ENCODE measurements at regions not wholly inside any gene's neighbourhood (a gene's known extent, or its start where the extent isn't known, plus 50 kb on each side); places are given as distances from the start of the nearest gene placed in this dataset.

- Histone ChIP-seq H3K36me3 (ENCODE audit: control insufficient read depth, insufficient read depth, low read length) (no peaks in the 10 kb centered on the region), H3K4me1 (no peaks in the 10 kb centered on the region), H3K27me3 (replicated peaks; ENCODE audit: control insufficient read depth, insufficient read depth, low read length) (no peaks in the 10 kb centered on the region), H3K9me3 (no peaks in the 10 kb centered on the region), H3K4me3 (ENCODE audit: low read depth, low read length) (no peak overlapping the region)
- intact Hi-C loops (cut with micrococcal nuclease; ENCODE audit: unreplicated experiment) = no loop called here
- BruUV-seq (replicated peaks) = no TSS peak
- DNase-seq = no peak
- H3K4me3 Mint-ChIP-seq (ENCODE audit: unreplicated experiment) = no peak overlapping the region
- peaks cover under 1% of the 10 kb centered on the region for H3K4me1 Mint-ChIP-seq (ENCODE audit: low read depth, unreplicated experiment)
- no peaks in the 10 kb centered on the region for H3K36me3 Mint-ChIP-seq (ENCODE audit: insufficient read depth, unreplicated experiment)
- ChIA-PET POLR2A (no interaction called here), CTCF (no interaction called here)
- H3K27ac Mint-ChIP-seq (ENCODE audit: unreplicated experiment) = no peak overlapping the region
- H3K9me3 Mint-ChIP-seq (ENCODE audit: unreplicated experiment) = no peaks in the 10 kb centered on the region
- TF ChIP-seq CTCF (IDR thresholded peaks at IDR 0.05; ENCODE audit: insufficient read depth in 1 of 2, low read depth in 1 of 2, low read length in 1 of 2, severe bottlenecking in 1 of 2, unreplicated experiment in 1 of 2) = no peak
- no peaks in the 10 kb centered on the region for H3K27me3 Mint-ChIP-seq (ENCODE audit: insufficient read depth, unreplicated experiment)
These were observed 230.8 kb upstream of the NRP1 start for GRCh38 chr10:33565231-33565630.

GRCh38 chr10:33559105-33559504 lies 224.6 kb upstream of the NRP1 start:
- intact Hi-C loops (cut with micrococcal nuclease; ENCODE audit: unreplicated experiment) = no loop called here
- CTCF ChIA-PET = no interaction called here
- no TSS peak for BruUV-seq (replicated peaks)
- Histone ChIP-seq H3K9me3 (no peaks in the 10 kb centered on the region), H3K27me3 (replicated peaks; ENCODE audit: control insufficient read depth, insufficient read depth, low read length) (no peaks in the 10 kb centered on the region), H3K36me3 (ENCODE audit: control insufficient read depth, insufficient read depth, low read length) (no peaks in the 10 kb centered on the region), H3K4me1 (no peaks in the 10 kb centered on the region), H3K4me3 (ENCODE audit: low read depth, low read length) (no peak overlapping the region)
- no peaks in the 10 kb centered on the region for H3K9me3 Mint-ChIP-seq (ENCODE audit: unreplicated experiment)
- no peaks in the 10 kb centered on the region for H3K27me3 Mint-ChIP-seq (ENCODE audit: insufficient read depth, unreplicated experiment)
- H3K4me3 Mint-ChIP-seq (ENCODE audit: unreplicated experiment) = no peak overlapping the region
- H3K4me1 Mint-ChIP-seq (ENCODE audit: low read depth, unreplicated experiment) = no peaks in the 10 kb centered on the region
- H3K36me3 Mint-ChIP-seq (ENCODE audit: insufficient read depth, unreplicated experiment) = no peaks in the 10 kb centered on the region
- DNase-seq = no peak
- no peak overlapping the region for H3K27ac Mint-ChIP-seq (ENCODE audit: unreplicated experiment)
- no peak for TF ChIP-seq CTCF (IDR thresholded peaks at IDR 0.05; ENCODE audit: insufficient read depth in 1 of 2, low read depth in 1 of 2, low read length in 1 of 2, severe bottlenecking in 1 of 2, unreplicated experiment in 1 of 2)
- POLR2A ChIA-PET = no interaction called here

- intact Hi-C loops (cut with micrococcal nuclease; ENCODE audit: unreplicated experiment) = no loop called here
- no peaks in the 10 kb centered on the region for H3K36me3 ChIP-seq (ENCODE audit: control insufficient read depth, insufficient read depth, low read length)
- no peak for TF ChIP-seq CTCF (IDR thresholded peaks at IDR 0.05; ENCODE audit: insufficient read depth in 1 of 2, low read depth in 1 of 2, low read length in 1 of 2, severe bottlenecking in 1 of 2, unreplicated experiment in 1 of 2)
- Mint-ChIP-seq H3K9me3 (ENCODE audit: unreplicated experiment) (no peaks in the 10 kb centered on the region), H3K4me3 (ENCODE audit: unreplicated experiment) (no peak overlapping the region), H3K27me3 (ENCODE audit: insufficient read depth, unreplicated experiment) (no peaks in the 10 kb centered on the region), H3K27ac (ENCODE audit: unreplicated experiment) (no peak overlapping the region), H3K4me1 (ENCODE audit: low read depth, unreplicated experiment) (no peaks in the 10 kb centered on the region), H3K36me3 (ENCODE audit: insufficient read depth, unreplicated experiment) (no peaks in the 10 kb centered on the region)
- no peak for DNase-seq
- BruUV-seq (replicated peaks) = no TSS peak
- POLR2A ChIA-PET = no interaction called here
- CTCF ChIA-PET = interaction anchor here (0.6 kb wide), 1 partner anchor 1051 kb away, joined by 4 read pairs; no protein-coding TSS in a partner anchor
- H3K9me3 ChIP-seq = no peaks in the 10 kb centered on the region
- H3K4me1 ChIP-seq = no peaks in the 10 kb centered on the region
- H3K27me3 ChIP-seq (replicated peaks; ENCODE audit: control insufficient read depth, insufficient read depth, low read length) = no peaks in the 10 kb centered on the region
- no peak overlapping the region for H3K4me3 ChIP-seq (ENCODE audit: low read depth, low read length)
These were observed 222.8 kb upstream of the NRP1 start for GRCh38 chr10:33557313-33557712.

Data from Caco-2 (cell line).